UCSD-AML1 (cell line): ENCODE measurements at regions not wholly inside any gene's neighbourhood (a gene's known extent, or its start where the extent isn't known, plus 50 kb on each side); places are given as distances from the start of the nearest gene placed in this dataset.
"Not testable (repeated sequence)": the region's sequence is repeated elsewhere in the genome, so short reads cannot be mapped to it uniquely, and the experiment has no call there.

Source experiments
- DNase-seq: peaks from one replicate; lab custom pipeline; 2025; ENCODE audit not compliant: unreplicated experiment; lab: John Stamatoyannopoulos, UW

GRCh38 chr10:62496925-62497324, 122.8 kb downstream of the ZNF365 start:
- DNase-seq = no peak

DNA sequence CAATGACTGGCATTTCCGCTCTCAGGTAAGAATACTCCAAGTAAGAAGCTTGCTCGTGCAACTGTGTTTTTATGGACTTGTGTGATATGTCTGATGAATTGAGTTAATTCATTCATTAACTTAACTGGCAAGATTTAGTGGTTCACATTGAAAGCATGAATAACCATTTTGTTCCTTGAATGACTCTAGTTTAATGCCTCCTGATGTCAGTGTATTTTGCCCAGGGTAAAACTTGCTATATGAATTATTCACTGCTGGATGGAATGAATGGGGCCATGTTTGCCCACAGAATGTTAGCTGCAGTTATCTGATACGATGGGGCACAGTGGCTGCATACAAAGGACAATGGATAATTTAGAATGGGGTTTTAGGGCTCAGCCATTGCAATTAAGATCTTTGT, 124.1 kb downstream of the ZNF365 start:
- DNase-seq = no peak

DNA sequence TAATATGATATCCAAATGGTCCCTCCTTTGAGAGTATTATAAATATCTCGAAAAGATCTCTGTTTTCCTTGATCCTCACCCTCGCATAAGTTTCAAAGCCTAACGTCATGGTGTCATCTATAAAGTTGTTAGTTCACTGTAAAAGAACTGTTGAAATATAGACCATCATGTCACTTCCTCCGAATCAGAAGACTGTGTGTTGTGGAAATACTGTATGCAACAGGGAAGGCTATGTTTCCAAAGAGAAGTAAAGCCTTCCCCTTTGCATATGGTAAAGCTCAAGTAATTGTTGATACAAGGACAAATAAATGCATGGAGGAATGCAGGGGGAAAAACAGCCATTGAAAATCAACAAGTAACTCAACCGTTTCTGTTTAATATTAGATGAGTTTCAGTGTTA, 125.9 kb downstream of the ZNF365 start:
- DNase-seq = not testable (repeated sequence)

DNA sequence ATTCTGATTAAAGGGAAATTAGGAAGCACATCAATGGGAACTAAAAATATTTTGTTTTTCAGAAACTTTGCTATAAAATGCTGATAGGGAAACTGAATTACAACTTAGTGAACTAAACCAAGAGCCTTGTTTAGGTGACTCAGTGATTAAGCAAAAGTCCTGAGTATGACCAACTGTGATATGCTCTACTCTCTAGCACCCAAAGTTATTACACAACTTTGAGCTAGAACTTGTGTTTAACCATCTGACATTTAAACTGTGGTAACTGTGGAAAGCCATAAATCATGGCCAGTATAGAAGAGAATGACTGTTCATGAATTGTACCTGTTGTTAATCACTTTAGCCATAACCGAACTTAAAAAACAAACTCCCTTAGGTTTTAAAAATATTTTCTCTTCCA, 127.4 kb downstream of the ZNF365 start:
- DNase-seq = no peak

GRCh38 chr10:62502995-62503613, 128.9 kb downstream of the ZNF365 start:
- no peak for DNase-seq

- no peak for DNase-seq
Observed at GRCh38 chr10:62503872-62504271, 129.7 kb downstream of the ZNF365 start.

DNA sequence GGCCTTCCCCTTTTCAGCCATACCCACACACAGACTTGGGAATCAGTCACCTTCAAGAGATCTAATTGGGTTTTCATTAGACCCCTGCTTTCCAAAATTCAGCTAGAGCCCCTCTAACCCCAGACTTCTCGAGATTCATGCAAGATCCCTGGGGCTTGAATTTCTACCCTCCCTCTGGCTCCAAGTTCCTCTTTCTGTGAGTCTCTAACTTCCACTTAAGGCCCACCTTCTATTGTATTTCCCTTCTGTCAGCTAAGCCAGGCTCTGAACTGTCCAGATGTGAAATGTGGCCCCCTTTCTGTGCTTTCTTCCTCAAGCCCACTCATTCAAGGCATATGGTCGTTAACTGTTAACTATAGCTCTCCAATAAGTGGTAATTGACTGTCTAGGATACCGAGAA, 132.2 kb downstream of the ZNF365 start:
- DNase-seq = no peak

DNA sequence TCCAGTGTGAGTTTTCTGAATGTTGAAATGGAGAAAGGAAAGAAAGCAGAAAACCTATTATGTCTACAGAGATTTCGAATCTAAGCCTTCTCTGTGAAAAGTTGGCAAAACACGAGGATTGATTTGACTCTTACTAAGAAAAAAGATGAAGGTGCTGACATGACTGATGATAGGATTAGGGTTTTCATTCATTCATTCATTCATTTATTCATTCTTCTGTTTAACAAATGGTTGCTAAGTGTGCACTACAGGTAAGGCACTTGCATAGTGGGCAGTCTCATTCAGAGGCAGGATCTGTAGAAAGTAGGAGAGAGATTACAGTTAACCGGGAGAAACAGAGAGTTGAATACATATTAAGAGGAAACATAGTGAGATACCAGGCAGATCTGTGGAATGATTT, 137.1 kb downstream of the ZNF365 start:
- no peak for DNase-seq

- no peak for DNase-seq
Observed at GRCh38 chr10:62511656-62512055, 137.5 kb downstream of the ZNF365 start.

GRCh38 chr10:62512732-62513475, 138.7 kb downstream of the ZNF365 start:
- no peak for DNase-seq

DNA sequence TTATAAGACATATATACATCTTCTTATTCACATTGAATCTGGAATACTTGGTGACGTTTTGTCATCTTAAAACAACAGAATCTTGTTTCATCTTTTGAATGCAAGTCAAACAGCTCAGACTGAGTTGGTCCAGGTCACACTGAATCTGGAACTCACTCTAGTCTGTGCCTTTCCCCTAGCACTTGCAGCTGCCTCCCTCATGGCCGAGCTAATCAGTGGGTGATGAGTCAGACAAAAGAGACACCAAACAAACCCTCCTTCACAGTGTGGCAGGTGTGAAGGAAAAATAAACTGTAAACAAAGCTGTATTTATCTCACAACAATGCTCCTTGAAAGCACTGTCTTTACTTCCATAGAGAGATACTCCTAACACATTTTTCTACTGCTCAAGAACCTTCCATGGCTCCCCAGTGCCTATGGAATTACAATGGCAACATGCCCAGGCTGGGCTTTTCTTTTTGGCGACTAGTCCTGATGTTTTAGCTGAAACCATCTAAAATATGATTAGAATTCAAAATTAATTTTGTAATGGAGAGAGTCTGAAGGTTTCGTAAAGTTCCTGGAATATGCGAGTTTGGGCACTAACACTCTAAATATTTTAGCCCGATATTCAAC, 140.0 kb downstream of the ZNF365 start:
- no peak for DNase-seq

DNA sequence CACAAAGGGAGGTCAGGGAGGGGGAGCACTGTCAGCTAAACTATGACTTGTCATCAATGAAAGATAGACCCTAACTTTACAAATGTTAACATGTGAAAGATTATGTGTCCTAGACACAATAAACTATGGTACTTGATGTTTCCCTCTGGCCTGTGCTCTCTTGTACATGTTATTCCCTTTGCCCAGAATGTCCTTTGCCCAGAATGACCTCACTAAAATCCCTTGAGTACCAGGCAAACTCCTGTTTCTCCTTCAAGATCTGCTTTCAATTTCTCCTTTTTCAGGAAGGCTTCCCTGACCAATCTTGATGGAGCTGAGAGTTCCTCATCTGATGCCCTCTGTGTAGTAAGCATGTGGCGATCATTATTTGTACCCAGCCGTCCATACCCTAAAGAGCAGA, 143.1 kb downstream of the ZNF365 start:
- DNase-seq = no peak

DNA sequence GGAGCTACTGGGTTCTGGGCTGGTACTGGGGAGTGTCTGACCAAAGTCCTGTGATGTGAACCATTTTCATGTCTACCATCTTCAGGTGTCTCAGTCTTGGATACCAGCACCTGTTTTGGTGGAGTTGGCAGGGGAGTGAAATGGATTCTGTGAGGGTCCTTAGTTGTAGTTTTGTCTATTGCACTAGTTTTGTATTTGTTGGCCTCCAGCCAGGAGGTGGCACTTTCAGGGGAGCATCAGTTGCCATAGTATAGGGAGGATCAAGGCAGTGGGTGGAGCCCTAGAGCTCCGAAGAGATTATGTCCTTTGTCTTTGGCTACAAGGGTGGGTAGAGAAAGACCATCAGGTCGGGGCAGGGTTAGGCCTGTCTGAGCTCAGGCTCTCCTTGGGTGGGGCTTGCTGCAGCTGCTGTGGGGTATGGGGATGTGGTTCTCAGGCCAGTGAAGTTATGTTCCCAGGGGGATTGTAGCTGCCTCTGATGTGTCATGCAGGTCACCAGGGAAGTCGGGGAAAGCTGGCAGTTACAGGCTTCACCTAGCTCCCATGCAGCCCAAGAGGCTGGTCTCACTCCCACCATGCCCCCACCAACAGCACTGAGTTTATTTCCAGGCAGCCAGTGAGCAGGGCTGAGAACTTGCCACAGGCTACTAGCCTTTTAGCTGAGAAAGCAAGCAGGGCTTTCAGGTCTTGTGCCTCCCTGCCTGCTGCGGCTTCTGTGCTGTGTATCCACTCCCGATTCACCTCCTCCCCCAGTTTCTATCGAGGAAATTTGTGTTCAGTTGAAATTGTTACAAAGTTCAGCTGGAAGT, 153.1 kb downstream of the ZNF365 start:
- no peak for DNase-seq

DNA sequence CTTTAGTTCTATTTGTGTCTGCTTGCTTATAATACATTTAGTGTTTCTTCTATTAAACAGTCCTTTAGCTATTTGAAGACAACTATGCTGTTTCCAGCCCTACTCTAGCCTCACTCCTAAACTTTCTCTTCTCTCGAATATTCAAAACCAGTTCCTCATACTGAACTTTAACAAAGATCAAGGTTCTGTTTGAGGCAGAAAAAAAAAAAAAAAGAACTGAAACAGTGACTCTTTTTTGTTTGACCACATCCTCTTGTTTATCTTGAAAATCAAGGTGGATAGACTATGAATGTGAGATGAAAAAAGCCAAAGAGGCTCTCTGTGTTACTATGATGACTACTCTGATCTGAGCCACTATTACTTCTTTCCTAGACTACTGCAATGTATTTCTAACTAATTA, 154.3 kb downstream of the ZNF365 start:
- no peak for DNase-seq

GRCh38 chr10:62529396-62529795, 155.2 kb downstream of the ZNF365 start:
- DNase-seq = no peak

DNA sequence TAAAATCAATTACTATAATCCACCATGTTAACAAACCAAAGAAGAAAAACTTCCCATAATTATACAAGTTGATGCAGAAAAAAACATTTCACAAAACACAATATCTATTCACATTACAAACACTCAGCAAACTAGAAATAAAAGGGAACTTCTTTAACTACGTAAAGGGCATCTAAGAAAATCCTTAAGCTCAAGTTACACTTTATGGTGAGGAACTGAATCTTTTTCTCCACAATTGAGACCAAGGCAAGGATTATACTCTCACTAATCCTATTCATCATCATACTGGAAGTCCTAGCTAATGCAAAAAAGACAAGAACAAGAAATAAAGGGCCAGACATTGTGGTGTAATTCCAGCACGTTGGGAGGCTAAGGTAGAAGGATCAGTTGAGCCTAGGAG, 159.9 kb downstream of the ZNF365 start:
- DNase-seq = no peak

- DNase-seq = no peak
Observed at GRCh38 chr10:62538606-62539005, 164.4 kb downstream of the ZNF365 start.

DNA sequence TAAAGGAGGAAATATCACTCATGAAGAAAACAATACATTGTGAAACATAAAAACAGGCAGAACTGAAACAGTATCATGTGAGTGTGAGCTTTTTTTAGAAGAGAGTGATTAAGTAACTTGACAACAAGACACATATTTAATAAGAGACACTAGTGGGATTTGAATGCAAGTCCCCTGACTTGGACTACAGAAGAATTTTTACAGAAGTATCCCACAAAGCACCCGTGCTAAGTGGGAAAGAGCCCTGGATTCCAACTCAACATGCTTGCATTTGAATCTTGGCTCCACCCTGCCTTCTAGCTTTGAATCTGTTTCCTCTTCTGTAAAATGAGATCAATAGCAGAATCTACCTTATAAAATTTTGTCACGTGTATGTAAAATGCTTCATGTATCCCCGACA, 166.2 kb downstream of the ZNF365 start:
- DNase-seq = no peak

DNA sequence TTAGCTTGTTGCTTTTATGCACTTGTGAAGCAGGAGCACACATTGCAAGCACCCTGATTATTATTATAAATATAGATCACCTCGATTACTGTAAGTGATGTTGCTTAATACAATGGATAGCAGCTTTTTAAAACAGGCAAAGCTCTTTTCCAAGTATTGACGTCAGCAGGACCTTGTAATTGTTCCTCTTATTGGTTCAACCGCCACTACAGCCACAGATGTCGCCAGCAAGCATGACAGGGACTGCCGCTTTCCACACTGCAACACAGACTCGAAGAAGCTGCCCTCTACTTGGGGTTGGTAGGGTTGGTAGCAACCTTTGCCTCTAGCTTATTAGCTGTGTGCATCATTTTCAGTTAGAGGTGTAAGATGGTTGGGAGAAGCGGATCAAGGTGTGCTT, 167.6 kb downstream of the ZNF365 start:
- DNase-seq = no peak

DNA sequence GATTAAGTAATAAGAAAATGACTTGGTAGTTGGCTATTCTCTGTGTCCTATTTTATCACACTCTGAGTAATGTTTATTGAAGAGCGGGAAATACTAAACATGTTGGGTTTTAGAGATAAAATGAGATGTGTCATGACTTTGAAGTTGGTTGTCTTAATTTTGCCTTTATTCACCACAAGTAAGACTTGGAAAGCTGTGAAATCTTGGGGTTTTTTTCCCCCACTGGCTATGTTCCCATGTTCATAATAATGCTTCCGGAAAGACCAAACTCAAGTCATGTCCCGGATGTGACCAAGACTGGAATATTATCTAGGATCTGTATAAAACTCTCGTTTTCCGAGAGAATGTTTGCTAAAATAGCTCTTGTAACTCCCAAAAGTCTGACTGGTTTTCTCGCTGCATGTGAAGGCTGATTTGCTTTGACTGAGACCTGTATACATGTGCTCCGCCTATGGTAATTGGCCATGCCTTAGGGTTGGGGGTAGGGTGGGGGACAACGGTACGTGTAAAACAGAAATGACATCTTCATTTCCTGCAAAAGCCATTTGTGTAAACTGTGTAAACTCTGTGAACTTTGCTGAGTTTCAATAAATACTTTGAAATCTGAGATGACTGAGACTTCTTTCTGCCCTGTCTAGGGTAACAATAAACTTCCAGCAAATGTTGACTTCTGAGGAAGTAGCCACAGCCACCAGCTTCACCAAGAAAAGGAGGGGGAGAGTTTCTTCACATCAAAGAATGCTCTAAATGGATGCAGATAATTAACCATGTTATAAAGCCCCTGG, 169.6 kb downstream of the ZNF365 start:
- no peak for DNase-seq
